ENCODE measurements at regions not wholly inside any gene's neighbourhood (a gene's known extent, or its start where the extent isn't known, plus 50 kb on each side); places are given as distances from the start of the nearest gene placed in this dataset.

DNA sequence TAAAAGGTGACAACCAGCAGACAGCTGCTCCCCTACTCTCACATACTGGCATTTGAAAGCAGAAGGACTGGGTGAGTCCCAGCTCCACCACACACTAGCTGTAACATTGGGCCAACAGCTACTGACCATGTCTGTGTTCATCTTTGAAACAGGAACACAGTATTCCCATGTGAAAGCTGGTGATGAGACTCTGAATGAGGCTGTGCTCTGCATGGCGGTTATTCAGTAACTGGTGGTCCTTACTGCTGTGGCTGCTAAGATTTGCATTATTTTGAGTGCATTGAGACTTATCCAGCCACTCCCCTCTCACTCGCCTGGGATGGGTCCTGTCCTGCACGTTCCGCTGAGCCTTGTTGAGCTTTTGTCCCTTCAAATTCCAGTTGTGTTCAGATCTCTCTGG lies 342.9 kb downstream of the FOXL1 start:
- FAIRE-seq = no peak
- RAD21 ChIA-PET (ENCODE audit: unreplicated experiment) = no interaction called here
- 51% methylated on average over 4 of the region's 4 CpGs for WGBS (ENCODE audit: insufficient coverage, insufficient replicate concordance, low lambda C conversion rate, missing lambda C conversion rate)
- no peak overlapping the region for H3K27ac ChIP-seq (ENCODE audit: control insufficient read depth, insufficient read depth)
- ATAC-seq = no peak
- no peak overlapping the region for H2AFZ ChIP-seq (ENCODE audit: control insufficient read depth, low read depth, low read length)
- intact Hi-C loops (cut with micrococcal nuclease; ENCODE audit: unreplicated experiment) (no loop called here), in situ Hi-C loops (cut with MboI) (no loop called here)
- H3K36me3 ChIP-seq (ENCODE audit: control insufficient read depth in 2 of 2, insufficient read depth in 2 of 2, low read length in 1 of 2) = no peaks in the 10 kb centered on the region
- H3K27me3 ChIP-seq (replicated peaks in 1 of 2; ENCODE audit: control insufficient read depth in 2 of 2, insufficient read depth in 2 of 2, low read length in 1 of 2) = peaks cover 0 to 3% of the 10 kb centered on the region in 2 experiments; a peak in 1 of 4 replicates
- H3K4me3 ChIP-seq = no peak overlapping the region
- H3K4me1 ChIP-seq (ENCODE audit: control insufficient read depth, insufficient read depth, low read length) = no peaks in the 10 kb centered on the region
- no peaks in the 10 kb centered on the region for H3K79me2 ChIP-seq (ENCODE audit: control insufficient read depth, insufficient read depth, low read length)
- H3K4me2 ChIP-seq (ENCODE audit: control insufficient read depth, insufficient read depth) = no peak overlapping the region
- no TSS peak for BruUV-seq (replicated peaks)
- no peak for TF ChIP-seq BHLHE40 (IDR thresholded peaks at IDR 0.05; ENCODE audit: borderline replicate concordance in 1 of 2, low read depth in 2 of 2, low read length in 1 of 2)
- TF ChIP-seq BRCA1 (IDR thresholded peaks at IDR 0.05; ENCODE audit: low read depth, low read length) = no peak
- no peak for TF ChIP-seq TAF1 (IDR thresholded peaks at IDR 0.05; ENCODE audit: borderline replicate concordance, low read depth, low read length)
- TF ChIP-seq STAT3 (IDR thresholded peaks at IDR 0.05; ENCODE audit: low read depth, low read length) = no peak
- no peak for TF ChIP-seq MTA3 (IDR thresholded peaks at IDR 0.05; ENCODE audit: borderline replicate concordance, low read length)
- no peak for TF ChIP-seq YY1 (IDR thresholded peaks at IDR 0.05; ENCODE audit: low read depth, low read length)
- TF ChIP-seq POLR2AphosphoS2 (IDR thresholded peaks at IDR 0.05; ENCODE audit: low read depth, low read length) = no peak
- no peak for TF ChIP-seq JUNB (IDR thresholded peaks at IDR 0.05)
- no peak for TF ChIP-seq NR2C2 (IDR thresholded peaks at IDR 0.05; ENCODE audit: borderline replicate concordance, control insufficient read depth, insufficient read length, low read depth)
- no peak for TF ChIP-seq NFYB (IDR thresholded peaks at IDR 0.05; ENCODE audit: insufficient read depth, low read depth, low read length)
- TF ChIP-seq CHD4 (IDR thresholded peaks at IDR 0.05) = no peak
- no peaks in the 10 kb centered on the region for H3K9me3 ChIP-seq (replicated peaks; ENCODE audit: control insufficient read depth, insufficient read depth, low read length)
- H4K20me1 ChIP-seq (ENCODE audit: control insufficient read depth, insufficient read depth) = no peaks in the 10 kb centered on the region
- POLR2A ChIA-PET = no interaction called here
- DNase-seq (ENCODE audit: low read depth, low spot score) = no peak
- CTCF ChIA-PET = interaction anchor here (1.1 kb wide), 1 partner anchor 110 kb away, joined by 3 read pairs; no protein-coding TSS in a partner anchor
- SMC1A ChIA-PET (ENCODE audit: uncharacterized antibody, unreplicated experiment) = interaction anchor here (0.6 kb wide), 1 partner anchor 16 kb away, joined by 4 read pairs; no protein-coding TSS in a partner anchor
- no peak overlapping the region for H3K9ac ChIP-seq (ENCODE audit: control insufficient read depth, insufficient read depth, low read length)
